Brain microvascular endothelial cell (primary cell): ENCODE measurements at regions not wholly inside any gene's neighbourhood (a gene's known extent, or its start where the extent isn't known, plus 50 kb on each side); places are given as distances from the start of the nearest gene placed in this dataset.

Experiments
- DNase-seq: peaks from one replicate; pipeline ENCODE4 v3.0.0-alpha.2; 2020
- H3K27ac ChIP-seq: fragments of 250-450 bp; sonication (Bioruptor Pico); 2 replicates; pipeline ENCODE4 v1.5.1; 2020; ENCODE audit warnings: mild to moderate bottlenecking, moderate library complexity
- H3K27me3 ChIP-seq: fragments of 250-450 bp; sonication (Bioruptor Pico); replicated peaks from 2 replicates; pipeline ENCODE4 v1.5.1; 2020; ENCODE audit warnings: mild to moderate bottlenecking
- H3K36me3 ChIP-seq: fragments of 250-450 bp; sonication (Bioruptor Pico); replicated peaks from 2 replicates; pipeline ENCODE4 v1.5.1; 2020; ENCODE audit warnings: mild to moderate bottlenecking
- H3K4me3 ChIP-seq: 2 replicates; pipeline ENCODE4 v1.5.1; 2011; ENCODE audit warnings: low read depth, mild to moderate bottlenecking, control low read depth, low read length, moderate library complexity
- in situ Hi-C: cut with HindIII; loops from 2 replicates; pipeline ENCODE4 v1.10.0; 2017; ENCODE audit warnings: low sequenced_read_pairs, low pct_ligation_motif_present
- TF ChIP-seq, protein P1 (sequence below): IDR thresholded peaks from 2 replicates; pipeline ENCODE4 v1.5.1; 2011; ENCODE audit warnings: low read depth, mild to moderate bottlenecking, moderate library complexity, low read length, control low read depth, inconsistent platforms; ENCODE audit errors: missing control alignments

DNA sequence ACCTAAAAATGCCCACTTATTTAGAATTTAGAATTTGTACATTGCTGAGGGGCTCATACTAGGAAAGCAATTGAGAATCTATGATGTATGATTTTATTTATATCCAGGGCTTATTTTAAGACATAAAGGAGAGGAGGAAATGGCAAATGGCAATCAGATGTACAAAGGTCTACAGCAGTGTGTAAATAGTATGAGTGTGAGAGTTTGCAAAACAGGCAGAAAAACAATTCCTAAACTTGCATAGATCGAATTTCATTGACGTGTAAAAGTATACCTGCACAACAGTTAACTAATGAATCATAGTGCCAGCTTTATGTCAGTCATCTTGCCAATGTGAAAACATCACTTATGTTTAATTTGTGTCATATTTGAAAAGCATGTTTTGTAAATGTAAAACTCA is 718.7 kb upstream of the GCFC2 start:
- no peak overlapping the region for H3K4me3 ChIP-seq
- TF ChIP-seq, protein P1, sequence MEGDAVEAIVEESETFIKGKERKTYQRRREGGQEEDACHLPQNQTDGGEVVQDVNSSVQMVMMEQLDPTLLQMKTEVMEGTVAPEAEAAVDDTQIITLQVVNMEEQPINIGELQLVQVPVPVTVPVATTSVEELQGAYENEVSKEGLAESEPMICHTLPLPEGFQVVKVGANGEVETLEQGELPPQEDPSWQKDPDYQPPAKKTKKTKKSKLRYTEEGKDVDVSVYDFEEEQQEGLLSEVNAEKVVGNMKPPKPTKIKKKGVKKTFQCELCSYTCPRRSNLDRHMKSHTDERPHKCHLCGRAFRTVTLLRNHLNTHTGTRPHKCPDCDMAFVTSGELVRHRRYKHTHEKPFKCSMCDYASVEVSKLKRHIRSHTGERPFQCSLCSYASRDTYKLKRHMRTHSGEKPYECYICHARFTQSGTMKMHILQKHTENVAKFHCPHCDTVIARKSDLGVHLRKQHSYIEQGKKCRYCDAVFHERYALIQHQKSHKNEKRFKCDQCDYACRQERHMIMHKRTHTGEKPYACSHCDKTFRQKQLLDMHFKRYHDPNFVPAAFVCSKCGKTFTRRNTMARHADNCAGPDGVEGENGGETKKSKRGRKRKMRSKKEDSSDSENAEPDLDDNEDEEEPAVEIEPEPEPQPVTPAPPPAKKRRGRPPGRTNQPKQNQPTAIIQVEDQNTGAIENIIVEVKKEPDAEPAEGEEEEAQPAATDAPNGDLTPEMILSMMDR = no peak
- in situ Hi-C loops = no loop called here

DNA sequence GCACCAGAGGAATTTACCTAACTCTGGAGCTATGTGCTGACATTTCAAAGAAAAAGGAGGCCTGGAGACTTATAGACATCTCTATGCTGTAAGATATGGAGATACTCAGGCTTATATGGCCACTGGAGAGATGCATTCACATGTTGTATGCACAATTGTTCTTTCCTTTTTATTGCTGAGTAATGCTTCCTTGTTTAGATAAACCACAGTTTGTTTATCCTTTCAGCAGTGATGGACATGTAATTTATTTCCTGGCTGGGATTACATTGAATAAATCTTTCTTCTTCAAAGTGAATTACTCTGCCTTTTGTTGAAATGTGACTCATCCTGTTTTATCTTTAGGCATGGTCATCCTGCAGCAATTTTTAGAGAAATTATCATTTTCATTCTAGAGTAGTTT is 716.7 kb upstream of the GCFC2 start:
- no peaks in the 10 kb centered on the region for H3K36me3 ChIP-seq
- H3K27ac ChIP-seq = no peak overlapping the region
- no peak overlapping the region for H3K4me3 ChIP-seq
- TF ChIP-seq, protein P1 = no peak
- no peak for DNase-seq
- in situ Hi-C loops = no loop called here
- H3K27me3 ChIP-seq = no peaks in the 10 kb centered on the region

More for the DNA sequence above, 718.7 kb upstream of the GCFC2 start:
- DNase-seq = no peak
- no peaks in the 10 kb centered on the region for H3K36me3 ChIP-seq
- no peaks in the 10 kb centered on the region for H3K27me3 ChIP-seq
- no peak overlapping the region for H3K27ac ChIP-seq

DNA sequence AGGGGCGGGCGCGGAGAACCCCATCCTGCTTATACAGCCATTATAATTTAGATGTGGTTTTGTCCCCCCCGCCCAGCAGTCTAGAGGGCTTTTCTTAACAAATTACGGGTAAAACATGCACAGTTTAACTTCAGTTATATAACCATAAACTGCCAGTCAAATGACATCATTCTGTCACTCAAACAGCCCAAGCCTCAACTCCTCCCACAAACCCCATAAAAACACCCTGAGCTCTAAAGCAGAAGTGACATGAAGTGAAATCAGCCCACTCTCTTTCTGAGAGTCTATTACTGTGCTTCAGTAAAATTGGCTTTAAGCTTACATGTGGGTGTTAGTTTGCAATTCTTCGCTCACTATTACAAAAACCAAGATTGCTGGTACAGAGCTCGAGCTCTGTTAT is 705.1 kb upstream of the GCFC2 start:
- no peaks in the 10 kb centered on the region for H3K27me3 ChIP-seq
- in situ Hi-C loops = no loop called here
- H3K4me3 ChIP-seq = no peak overlapping the region
- H3K27ac ChIP-seq = no peak overlapping the region
- no peaks in the 10 kb centered on the region for H3K36me3 ChIP-seq
- TF ChIP-seq, protein P1 = no peak
- no peak for DNase-seq

DNA sequence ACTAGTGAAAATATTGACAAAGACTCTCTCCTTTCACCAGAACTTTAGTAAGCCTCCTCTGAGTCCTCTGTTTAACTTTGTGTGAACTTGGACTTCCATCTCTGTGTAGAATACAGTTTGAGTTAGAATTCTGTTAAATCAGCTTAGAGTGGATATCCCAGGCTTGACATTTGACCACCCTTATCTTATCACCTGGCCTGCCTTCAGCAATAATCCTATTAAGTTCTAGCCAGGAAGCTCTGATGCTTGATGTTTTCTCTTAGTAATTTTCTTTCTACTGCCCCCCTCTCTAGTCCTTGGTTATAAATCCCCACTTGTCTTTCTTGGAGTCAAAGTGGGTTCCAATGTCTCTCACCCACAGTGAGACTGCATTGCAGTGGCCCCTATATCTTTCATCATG is 702.7 kb upstream of the GCFC2 start:
- TF ChIP-seq, protein P1 = no peak
- H3K27me3 ChIP-seq = no peaks in the 10 kb centered on the region
- H3K4me3 ChIP-seq = no peak overlapping the region
- no peak overlapping the region for H3K27ac ChIP-seq
- no peaks in the 10 kb centered on the region for H3K36me3 ChIP-seq
- in situ Hi-C loops = no loop called here
- no peak for DNase-seq

DNA sequence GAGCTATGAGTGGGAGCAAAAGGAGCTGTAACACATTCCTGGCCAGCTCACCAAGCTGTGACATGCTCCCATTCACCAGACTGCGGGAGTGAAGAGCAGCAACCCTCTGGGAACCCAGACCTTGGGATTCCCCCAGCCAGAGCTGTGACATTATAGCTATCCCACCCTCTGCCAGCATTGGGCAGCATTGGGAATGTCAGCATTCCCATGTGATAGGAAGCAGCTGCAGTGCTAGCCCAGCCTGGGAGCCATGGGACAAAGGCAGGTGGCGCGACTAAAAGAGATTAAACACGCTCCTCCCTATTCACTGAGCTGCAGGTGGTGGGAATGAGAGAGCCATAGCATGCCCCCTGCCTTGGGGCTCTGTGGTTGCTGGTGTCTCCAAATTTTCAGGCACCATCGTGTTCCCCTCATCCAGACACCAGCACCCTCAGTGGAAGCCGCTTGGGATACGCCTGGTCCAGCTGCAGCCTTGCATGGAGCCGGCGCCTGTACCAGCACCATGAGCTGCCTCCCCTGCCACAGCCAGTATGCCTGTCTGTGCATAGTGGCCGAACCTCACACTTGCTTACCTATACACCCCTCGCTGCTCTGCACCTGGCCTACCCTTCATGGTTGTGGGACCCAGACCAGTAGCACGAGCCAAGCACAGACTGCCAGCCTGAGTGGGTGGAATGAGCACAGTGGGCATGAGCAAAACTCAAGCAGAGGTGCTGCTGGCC is 695.6 kb upstream of the GCFC2 start:
- no peaks in the 10 kb centered on the region for H3K27me3 ChIP-seq
- DNase-seq = no peak
- H3K36me3 ChIP-seq = no peaks in the 10 kb centered on the region
- H3K27ac ChIP-seq = no peak overlapping the region
- H3K4me3 ChIP-seq = no peak overlapping the region
- TF ChIP-seq, protein P1 = no peak
- in situ Hi-C loops = no loop called here

DNA sequence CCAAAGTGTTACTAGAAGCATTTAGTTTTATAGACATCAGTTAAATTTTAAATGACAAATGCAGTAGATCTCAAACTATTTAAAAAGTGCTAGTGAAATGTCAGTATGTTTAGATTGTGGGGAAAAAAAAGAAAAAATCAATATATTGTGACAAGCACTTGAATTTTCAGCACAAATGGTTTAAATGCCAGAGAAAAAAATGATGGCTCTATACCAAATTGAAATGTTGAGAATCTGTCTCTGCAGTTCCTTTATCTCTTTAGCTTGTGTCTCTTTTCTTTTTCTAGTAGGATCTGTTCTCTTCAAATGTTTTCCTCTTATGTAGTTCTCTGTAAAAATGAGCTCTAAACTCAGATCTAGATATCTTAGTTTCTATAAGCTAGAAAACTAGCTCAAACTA is 682.6 kb upstream of the GCFC2 start:
- no peaks in the 10 kb centered on the region for H3K36me3 ChIP-seq
- DNase-seq = no peak
- in situ Hi-C loops = no loop called here
- H3K27ac ChIP-seq = no peak overlapping the region
- TF ChIP-seq, protein P1 = no peak
- no peaks in the 10 kb centered on the region for H3K27me3 ChIP-seq
- no peak overlapping the region for H3K4me3 ChIP-seq
